Upper lobe of right lung (tissue), 1 donor: ENCODE measurements at regions not wholly inside any gene's neighbourhood (a gene's known extent, or its start where the extent isn't known, plus 50 kb on each side); places are given as distances from the start of the nearest gene placed in this dataset.
A peak's percentile ranks its signal among the peaks of the same experiment; 100 is the strongest.

Experiments
- ATAC-seq: fragments of 200-7000 bp; cut with Tn5 transposase; one replicate; pipeline ENCODE4 v1.9.1; 2020; ENCODE audit warnings: mild to moderate bottlenecking, moderate library complexity
- DNase-seq: peaks from one replicate; pipeline ENCODE4 v3.0.0-alpha.2; 2020
- H3K27ac ChIP-seq: fragments of 200-600 bp; one replicate; pipeline ENCODE4 v1.8.0; 2022
- H3K27me3 ChIP-seq: fragments of 200-600 bp; one replicate; pipeline ENCODE4 v1.8.0; 2022; ENCODE audit warnings: mild to moderate bottlenecking
- H3K36me3 ChIP-seq: fragments of 200-600 bp; one replicate; pipeline ENCODE4 v1.8.0; 2022
- H3K4me1 ChIP-seq: fragments of 200-600 bp; one replicate; pipeline ENCODE4 v1.8.0; 2022
- H3K4me3 ChIP-seq: fragments of 200-600 bp; one replicate; pipeline ENCODE4 v1.8.0; 2022; ENCODE audit warnings: mild to moderate bottlenecking
- H3K9me3 ChIP-seq: fragments of 200-600 bp; one replicate; pipeline ENCODE4 v1.8.0; 2022
- CTCF ChIP-seq: fragments of 200-600 bp; IDR thresholded peaks from one replicate; pipeline ENCODE4 v1.8.0; 2022; ENCODE audit warnings: antibody characterized with exemption
- intact Hi-C: fragments of 100-400 bp; cut with DNase I; formaldehyde crosslinking; loops from one replicate; pipeline ENCODE4 v1.11.0; 2022
- donor health status: DM: no; HTN: yes; CAD: no; lungs with severe emphysema.

GRCh38 chr2:7997279-7997678, 684.6 kb upstream of the ID2 start:
- no peak for TF ChIP-seq CTCF
- H3K27me3 ChIP-seq, result no peaks in the 10 kb centered on the region
- H3K9me3 ChIP-seq, result no peaks in the 10 kb centered on the region
- ATAC-seq (no peak), DNase-seq (no peak)
- no peak overlapping the region for H3K4me3 ChIP-seq
- no peaks in the 10 kb centered on the region for H3K4me1 ChIP-seq
- no peaks in the 10 kb centered on the region for H3K36me3 ChIP-seq
- H3K27ac ChIP-seq, result no peak overlapping the region
- intact Hi-C loops, result no loop called here

DNA sequence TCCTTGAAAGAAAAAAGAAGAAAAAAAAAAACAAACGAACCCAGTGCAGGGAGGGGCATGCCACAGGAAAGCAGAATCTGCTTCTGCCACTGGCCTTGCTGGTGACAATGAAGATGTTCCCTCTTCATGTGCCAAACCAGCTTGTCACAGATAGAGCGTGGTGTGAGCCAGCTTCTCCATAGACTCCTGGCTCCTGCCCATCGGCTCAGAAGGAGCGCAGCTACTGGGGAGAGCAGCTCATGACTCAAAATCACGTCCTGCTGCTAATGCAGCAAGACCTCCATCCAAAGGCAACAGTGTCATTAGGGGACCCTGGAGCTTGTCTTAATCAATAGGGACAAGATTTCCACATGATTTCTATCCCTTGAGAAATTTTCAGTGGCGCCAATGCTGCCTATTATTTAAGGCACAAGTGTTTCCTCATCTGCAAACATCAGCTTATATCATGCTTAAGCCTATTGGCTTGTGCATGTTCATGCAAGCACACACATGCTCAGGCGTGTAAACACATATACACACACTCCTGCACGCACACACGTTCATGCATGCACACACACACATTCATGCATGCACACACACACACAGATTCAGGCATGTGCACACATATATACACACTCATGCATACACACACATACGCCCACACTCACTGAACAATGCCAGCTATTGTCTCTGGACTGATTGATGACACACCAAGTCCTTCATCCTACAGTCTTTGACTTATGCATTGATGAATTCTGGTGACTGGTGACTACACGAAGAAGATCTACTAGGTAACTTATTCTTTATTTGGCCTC, 682.0 kb upstream of the ID2 start:
- H3K27me3 ChIP-seq, result no peaks in the 10 kb centered on the region
- H3K36me3 ChIP-seq, result no peaks in the 10 kb centered on the region
- no peak for TF ChIP-seq CTCF
- intact Hi-C loops, result no loop called here
- DNase-seq (no peak), ATAC-seq (no peak)
- H3K27ac ChIP-seq, result no peak overlapping the region
- no peak overlapping the region for H3K4me3 ChIP-seq
- no peaks in the 10 kb centered on the region for H3K4me1 ChIP-seq
- H3K9me3 ChIP-seq, result no peaks in the 10 kb centered on the region

DNA sequence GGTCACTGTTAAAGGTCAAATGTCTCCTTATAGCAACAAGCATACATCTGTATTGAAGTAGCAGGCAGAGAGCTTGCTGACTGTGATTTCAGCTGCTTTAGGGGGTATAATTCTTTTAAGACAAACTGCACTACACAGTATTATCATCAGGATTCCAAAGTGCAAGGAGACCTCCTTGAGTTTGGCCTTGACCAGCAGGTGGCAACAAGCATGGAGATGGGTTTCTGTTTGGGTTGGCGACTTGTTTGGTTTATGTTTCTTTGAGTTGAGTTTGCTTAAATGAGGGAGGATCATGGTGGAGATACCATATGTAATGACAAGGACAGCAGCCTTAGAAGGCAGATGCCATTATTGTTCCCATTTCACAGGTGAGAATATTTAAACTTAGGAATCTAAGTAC, 681.0 kb upstream of the ID2 start:
- no peak for ATAC-seq
- TF ChIP-seq CTCF, result peak; percentile 24
- intact Hi-C loops, result no loop called here

GRCh38 chr2:8002765-8003393, 679.0 kb upstream of the ID2 start:
- Histone ChIP-seq H3K27ac (no peak overlapping the region), H3K4me1 (no peaks in the 10 kb centered on the region), H3K27me3 (no peaks in the 10 kb centered on the region), H3K4me3 (no peak overlapping the region), H3K36me3 (no peaks in the 10 kb centered on the region), H3K9me3 (no peaks in the 10 kb centered on the region)
- intact Hi-C loops, result no loop called here
- TF ChIP-seq CTCF, result no peak
- DNase-seq (no peak), ATAC-seq (no peak)

More for the DNA sequence above, 681.0 kb upstream of the ID2 start:
- Histone ChIP-seq H3K4me3 (no peak overlapping the region), H3K27ac (no peak overlapping the region), H3K9me3 (no peaks in the 10 kb centered on the region), H3K27me3 (no peaks in the 10 kb centered on the region), H3K4me1 (no peaks in the 10 kb centered on the region), H3K36me3 (no peaks in the 10 kb centered on the region)
- DNase-seq, result no peak

GRCh38 chr2:8003462-8004075, 678.3 kb upstream of the ID2 start:
- no peak overlapping the region for H3K4me3 ChIP-seq
- intact Hi-C loops, result no loop called here
- H3K27me3 ChIP-seq, result no peaks in the 10 kb centered on the region
- DNase-seq, result no peak
- TF ChIP-seq CTCF, result no peak
- peak; percentile 39 for ATAC-seq
- H3K4me1 ChIP-seq, result no peaks in the 10 kb centered on the region
- peak overlapping the region; percentile 58 for H3K27ac ChIP-seq
- no peaks in the 10 kb centered on the region for H3K9me3 ChIP-seq
- no peaks in the 10 kb centered on the region for H3K36me3 ChIP-seq
